Body of pancreas (tissue), 4 donors: ENCODE measurements at regions not wholly inside any gene's neighbourhood (a gene's known extent, or its start where the extent isn't known, plus 50 kb on each side); places are given as distances from the start of the nearest gene placed in this dataset.

Experiments
- ATAC-seq: fragments of 150-250 bp; one replicate; pipeline ENCODE4 v1.9.1; 2016
- DNase-seq, 4 donors: peaks; one replicate each; pipeline ENCODE4 v3.0.0-alpha.2; 2019
- H3K27ac ChIP-seq, 4 donors: fragments of 200-600 bp; sonication (generic); 1 replicate in 3 of 4; 2 replicates in 1 of 4; pipeline versions ENCODE4 v1.5.1 to v1.6.1; 2016 to 2019; ENCODE audit warnings: mild to moderate bottlenecking in 1 of 4, mixed read lengths in 1 of 4, moderate library complexity in 1 of 4
- H3K27me3 ChIP-seq, 2 donors: fragments of 200-600 bp; sonication (generic); one replicate each; pipeline ENCODE4 v1.6.0; 2016; ENCODE audit warnings: mild to moderate bottlenecking in 1 of 2
- H3K36me3 ChIP-seq, 2 donors: fragments of 200-600 bp; sonication (generic); replicated peaks in 1 of 2; 2 replicates each; pipeline ENCODE4 v1.5.1; 2016; ENCODE audit warnings: low read depth in 2 of 2; ENCODE audit not compliant: insufficient read depth in 1 of 2
- H3K4me1 ChIP-seq: fragments of 200-600 bp; sonication (generic); one replicate; pipeline ENCODE4 v1.6.0; 2016
- H3K4me3 ChIP-seq, 2 donors: fragments of 200-600 bp; sonication (generic); 1 replicate in 1 of 2; 2 replicates in 1 of 2; pipeline ENCODE4 v1.5.1; 2016 to 2019
- H3K9me3 ChIP-seq, 3 donors: fragments of 200-600 bp; sonication (generic); 1 replicate in 2 of 3; 2 replicates in 1 of 3; pipeline ENCODE4 v1.5.1; 2016
- POLR2A ChIP-seq, 3 donors: fragments of 450-650 bp; IDR thresholded peaks; one replicate each; pipeline ENCODE4 v1.6.1; 2016; ENCODE audit warnings: antibody characterized with exemption in 3 of 3, mild to moderate bottlenecking in 2 of 3
- WGBS, 2 donors: methylation state at CpG; one replicate each; pipeline ENCODE4 v1.1.5; 2017; 5-methylcytosine and 5-hydroxymethylcytosine counted together
- intact Hi-C: fragments of 100-400 bp; cut with DNase I; formaldehyde crosslinking; loops from one replicate; pipeline ENCODE4 v1.15.1; 2023
- TF ChIP-seq, protein P1 (sequence below), 7 experiments: fragments of 450-650 bp in 4 of 7; fragments of 200-600 bp in 3 of 7; sonication (generic) in 3 of 7; IDR thresholded peaks; one replicate each; pipeline ENCODE4 v1.5.1; 2016 to 2019; ENCODE audit warnings: antibody characterized with exemption in 7 of 7

DNA sequence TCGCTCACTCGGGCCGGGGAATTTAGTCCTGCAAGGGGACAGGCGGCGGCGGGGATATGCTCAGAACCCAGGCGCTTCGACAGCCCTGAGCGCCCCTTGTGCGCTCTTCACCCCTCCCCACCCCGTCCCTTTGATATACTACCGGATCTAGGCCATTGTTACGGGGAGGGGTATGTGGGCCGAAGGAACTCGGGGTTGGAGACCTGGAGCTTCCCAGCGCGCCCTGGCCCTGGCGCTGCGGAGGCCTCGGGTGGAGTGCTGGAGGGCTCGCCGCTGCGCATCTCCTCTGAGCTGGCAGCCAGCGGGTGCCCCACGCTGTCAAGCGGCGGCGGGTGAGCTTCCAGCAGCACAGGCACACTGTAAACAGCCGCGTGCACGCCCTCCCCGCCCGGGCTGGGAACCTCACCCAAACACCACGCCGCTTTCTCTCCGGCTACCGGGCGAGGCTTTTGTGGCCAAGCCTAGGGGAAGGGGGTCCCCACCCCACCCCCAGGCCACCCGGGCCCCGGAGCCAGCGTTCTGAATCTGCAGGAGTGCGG, 54.5 kb upstream of the BCOR start:
- Histone ChIP-seq H3K4me1 (peaks cover 39% of the 10 kb centered on the region), H3K4me3 (no peak overlapping the region), H3K27ac (peak overlapping the region; percentile 48 to 86 (median 67)), H3K36me3 (no peaks in the 10 kb centered on the region), H3K9me3 (no peaks in the 10 kb centered on the region), H3K27me3 (no peaks in the 10 kb centered on the region)
- no peak for TF ChIP-seq POLR2A (IDR thresholded peaks at IDR 0.05)
- TF ChIP-seq, protein P1, sequence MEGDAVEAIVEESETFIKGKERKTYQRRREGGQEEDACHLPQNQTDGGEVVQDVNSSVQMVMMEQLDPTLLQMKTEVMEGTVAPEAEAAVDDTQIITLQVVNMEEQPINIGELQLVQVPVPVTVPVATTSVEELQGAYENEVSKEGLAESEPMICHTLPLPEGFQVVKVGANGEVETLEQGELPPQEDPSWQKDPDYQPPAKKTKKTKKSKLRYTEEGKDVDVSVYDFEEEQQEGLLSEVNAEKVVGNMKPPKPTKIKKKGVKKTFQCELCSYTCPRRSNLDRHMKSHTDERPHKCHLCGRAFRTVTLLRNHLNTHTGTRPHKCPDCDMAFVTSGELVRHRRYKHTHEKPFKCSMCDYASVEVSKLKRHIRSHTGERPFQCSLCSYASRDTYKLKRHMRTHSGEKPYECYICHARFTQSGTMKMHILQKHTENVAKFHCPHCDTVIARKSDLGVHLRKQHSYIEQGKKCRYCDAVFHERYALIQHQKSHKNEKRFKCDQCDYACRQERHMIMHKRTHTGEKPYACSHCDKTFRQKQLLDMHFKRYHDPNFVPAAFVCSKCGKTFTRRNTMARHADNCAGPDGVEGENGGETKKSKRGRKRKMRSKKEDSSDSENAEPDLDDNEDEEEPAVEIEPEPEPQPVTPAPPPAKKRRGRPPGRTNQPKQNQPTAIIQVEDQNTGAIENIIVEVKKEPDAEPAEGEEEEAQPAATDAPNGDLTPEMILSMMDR (IDR thresholded peaks at IDR 0.05): no peak
- intact Hi-C loops: loop anchor here (10.0 kb wide), 1 partner anchor 57 kb away; the partner anchor contains the start of gene BCOR
- DNase-seq (no peak), ATAC-seq (no peak)
- 26 to 50% methylated on average over 2 to 42 of the region's 42 CpGs for WGBS, 2 donors

DNA sequence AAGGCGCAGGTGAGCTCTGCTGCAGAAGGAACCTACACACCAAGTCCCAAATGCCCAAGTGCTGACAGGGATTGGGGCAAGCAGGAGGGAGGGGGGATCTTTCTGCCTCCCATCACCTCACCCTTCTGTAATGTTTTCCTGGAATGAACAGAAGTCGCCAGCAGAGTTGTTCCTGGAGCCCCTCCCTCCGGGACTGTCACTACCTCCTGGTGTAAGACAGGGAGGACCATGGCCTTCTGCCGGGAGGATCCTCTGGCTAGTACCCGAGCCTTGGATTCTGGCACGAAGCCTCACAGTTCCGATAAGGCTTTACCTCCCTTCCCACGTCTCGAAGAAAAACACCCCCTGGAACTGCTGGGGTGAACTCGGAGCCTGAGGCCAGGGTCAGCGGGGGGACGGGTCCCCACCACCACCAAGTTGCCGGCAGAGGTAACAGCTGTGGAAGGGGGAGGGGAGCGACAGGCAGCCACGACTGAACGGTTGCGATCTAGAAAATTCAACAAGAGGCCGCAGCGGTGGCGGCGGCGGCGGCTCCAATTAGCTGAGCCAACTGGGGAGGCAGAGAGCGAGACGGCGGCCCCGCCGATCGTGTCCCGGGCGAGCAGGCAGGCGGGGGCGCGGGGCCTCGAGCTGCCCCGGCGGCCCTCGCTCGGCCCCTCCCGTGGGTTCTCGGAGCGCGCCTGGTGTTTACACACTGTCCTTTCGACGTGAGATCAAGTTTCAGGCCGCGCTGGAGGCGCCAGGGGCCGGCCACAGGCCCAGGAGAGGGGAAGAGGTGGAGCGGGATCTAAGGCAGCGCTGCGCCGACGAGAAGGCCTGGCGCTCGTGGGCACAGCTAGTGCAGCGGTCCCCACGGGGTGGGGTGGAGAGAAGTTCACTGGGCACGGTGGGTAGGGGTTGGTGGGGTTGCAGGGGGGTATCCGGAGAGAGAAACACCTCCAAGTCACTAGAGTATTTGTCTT, 53.7 kb upstream of the BCOR start:
- Histone ChIP-seq H3K9me3 (no peaks in the 10 kb centered on the region), H3K27me3 (no peaks in the 10 kb centered on the region), H3K4me1 (peaks cover 44% of the 10 kb centered on the region), H3K4me3 (no peak overlapping the region), H3K36me3 (no peaks in the 10 kb centered on the region), H3K27ac (peak overlapping the region in 2 of 4 donors; percentile 25 to 53)
- intact Hi-C loops: loop anchor here (10.0 kb wide), 1 partner anchor 57 kb away; the partner anchor contains the start of gene BCOR
- ATAC-seq: no peak
- no peak for TF ChIP-seq POLR2A (IDR thresholded peaks at IDR 0.05)
- TF ChIP-seq, protein P1 (IDR thresholded peaks at IDR 0.05): no peak
- 49 to 52% methylated on average over 28 to 31 of the region's 60 CpGs for WGBS, 2 donors
- DNase-seq: peak in 1 of 4 donors; percentile 64

DNA sequence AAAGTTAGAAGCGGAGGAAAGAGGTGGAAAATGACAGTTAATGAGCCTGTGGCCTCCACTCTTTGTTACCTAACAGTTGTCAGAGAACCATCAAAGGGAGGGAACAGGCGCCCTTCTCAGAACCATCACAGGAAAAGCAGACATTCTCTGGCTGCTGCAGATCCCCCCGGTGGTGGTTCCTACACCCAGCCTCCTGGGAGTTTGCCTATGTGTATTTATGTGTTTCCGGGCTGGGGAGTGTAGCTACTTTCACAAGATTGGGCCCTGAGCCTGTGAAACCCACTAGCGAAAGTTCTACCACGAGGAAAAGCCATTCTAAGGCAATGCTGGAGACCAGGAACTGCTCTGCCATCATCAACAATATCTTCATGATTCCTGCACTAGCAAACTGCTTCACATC, 52.7 kb upstream of the BCOR start:
- Histone ChIP-seq H3K9me3 (no peaks in the 10 kb centered on the region), H3K36me3 (no peaks in the 10 kb centered on the region), H3K4me1 (peaks cover 52% of the 10 kb centered on the region), H3K4me3 (no peak overlapping the region), H3K27me3 (no peaks in the 10 kb centered on the region), H3K27ac (no peak overlapping the region)
- no peak for ATAC-seq
- intact Hi-C loops: loop anchor here (10.0 kb wide), 1 partner anchor 56 kb away; the partner anchor contains the start of gene BCOR
- DNase-seq: no peak
- 84 to 94% methylated on average over 2 to 6 of the region's 6 CpGs for WGBS, 2 donors
- no peak for TF ChIP-seq POLR2A (IDR thresholded peaks at IDR 0.05)
- TF ChIP-seq, protein P1 (IDR thresholded peaks at IDR 0.05): no peak

DNA sequence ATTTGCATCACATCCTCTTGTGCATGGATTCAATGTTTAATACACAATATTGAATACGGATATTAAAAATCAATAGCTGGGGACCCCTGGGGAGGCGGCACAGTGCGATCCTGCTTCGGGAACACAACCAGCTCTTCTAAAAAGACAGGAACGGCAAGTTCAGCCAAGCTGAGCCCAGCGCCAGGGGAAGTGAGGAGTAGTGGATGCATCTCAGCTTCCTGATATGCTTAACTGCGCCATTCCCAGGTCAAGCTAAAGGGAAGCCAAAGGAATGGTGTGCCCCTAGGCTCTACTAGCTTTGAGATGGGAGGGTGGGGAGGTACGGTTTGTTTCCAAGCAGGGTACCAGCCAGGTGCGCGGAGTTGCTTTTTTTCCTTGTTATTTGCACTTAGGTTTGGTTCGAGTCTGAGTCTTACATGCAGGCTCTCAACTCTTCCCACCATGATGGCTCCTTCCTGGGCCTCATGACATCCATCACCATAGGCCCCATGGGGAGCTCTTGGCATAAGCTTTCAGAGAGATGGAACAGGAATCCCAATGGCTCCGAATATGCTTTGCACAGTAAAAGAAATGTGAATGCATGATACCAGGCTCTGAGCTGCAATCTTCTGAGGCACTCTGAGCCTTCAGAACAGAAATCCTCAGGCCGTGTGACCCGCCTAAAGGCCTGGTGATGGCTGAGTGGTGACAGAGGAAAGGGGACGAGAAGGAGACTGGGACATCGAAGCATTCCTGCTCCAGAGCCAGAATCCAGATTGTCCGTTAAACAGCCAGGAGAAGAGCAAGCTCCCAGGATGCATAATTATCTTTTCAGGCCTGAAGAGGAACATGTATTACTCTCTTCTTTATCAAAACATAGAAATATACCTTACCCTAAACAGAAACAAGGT, 51.8 kb upstream of the BCOR start:
- 80 to 91% methylated on average over 6 to 12 of the region's 17 CpGs for WGBS, 2 donors
- intact Hi-C loops: loop anchor here (10.0 kb wide), 1 partner anchor 55 kb away; the partner anchor contains the start of gene BCOR

More for the DNA sequence above, 51.8 kb upstream of the BCOR start:
- no peak overlapping the region for H3K27ac ChIP-seq
- DNase-seq (no peak), ATAC-seq (no peak)
- TF ChIP-seq POLR2A (IDR thresholded peaks at IDR 0.05): no peak
- TF ChIP-seq, protein P1 (IDR thresholded peaks at IDR 0.05): no peak
- no peaks in the 10 kb centered on the region for H3K27me3 ChIP-seq
- H3K4me1 ChIP-seq: peaks cover 54% of the 10 kb centered on the region
- H3K9me3 ChIP-seq: no peaks in the 10 kb centered on the region
- no peak overlapping the region for H3K4me3 ChIP-seq
- no peaks in the 10 kb centered on the region for H3K36me3 ChIP-seq
